HL-60 (cell line): ENCODE measurements at regions not wholly inside any gene's neighbourhood (a gene's known extent, or its start where the extent isn't known, plus 50 kb on each side); places are given as distances from the start of the nearest gene placed in this dataset.

Experiments
- DNase-seq, 2 experiments: peaks; one replicate each; pipeline ENCODE4 v3.0.0-alpha.2; 2010 to 2020; ENCODE audit warnings: low read depth in 1 of 2, low spot score in 1 of 2
- H3K27ac ChIP-seq: fragments of 250-450 bp; sonication (Bioruptor Pico); replicated peaks from 2 replicates; pipeline ENCODE4 v1.5.1; 2020; ENCODE audit warnings: mild to moderate bottlenecking, moderate library complexity
- H3K27me3 ChIP-seq: fragments of 250-450 bp; sonication (Bioruptor Pico); 2 replicates; pipeline ENCODE4 v1.5.1; 2021; ENCODE audit warnings: mild to moderate bottlenecking, moderate library complexity; ENCODE audit not compliant: insufficient read depth, poor library complexity, severe bottlenecking
- H3K4me3 ChIP-seq: replicated peaks from 2 replicates; pipeline ENCODE4 v1.5.1; 2011; ENCODE audit warnings: mild to moderate bottlenecking, control low read depth, low read length; ENCODE audit not compliant: insufficient read depth
- GABPA ChIP-seq: IDR thresholded peaks from 2 replicates; pipeline ENCODE4 v1.6.1; 2012; ENCODE audit warnings: low read depth
- POLR2AphosphoS5 ChIP-seq: IDR thresholded peaks from 2 replicates; pipeline ENCODE4 v1.6.1; 2012; ENCODE audit warnings: low read depth
- SPI1 ChIP-seq: IDR thresholded peaks from 2 replicates; pipeline ENCODE4 v1.6.1; 2012; ENCODE audit warnings: low read depth, mild to moderate bottlenecking, borderline replicate concordance
- TF ChIP-seq, protein P1 (sequence below): IDR thresholded peaks from one replicate; pipeline ENCODE4 v1.5.1; 2011; ENCODE audit warnings: low read length, control low read depth, inconsistent platforms; ENCODE audit not compliant: insufficient read depth
- TF ChIP-seq, protein P2 (sequence below): IDR thresholded peaks from 2 replicates; pipeline ENCODE4 v1.6.1; 2012; ENCODE audit warnings: low read depth; ENCODE audit not compliant: insufficient replicate concordance

- TF ChIP-seq, protein P1, sequence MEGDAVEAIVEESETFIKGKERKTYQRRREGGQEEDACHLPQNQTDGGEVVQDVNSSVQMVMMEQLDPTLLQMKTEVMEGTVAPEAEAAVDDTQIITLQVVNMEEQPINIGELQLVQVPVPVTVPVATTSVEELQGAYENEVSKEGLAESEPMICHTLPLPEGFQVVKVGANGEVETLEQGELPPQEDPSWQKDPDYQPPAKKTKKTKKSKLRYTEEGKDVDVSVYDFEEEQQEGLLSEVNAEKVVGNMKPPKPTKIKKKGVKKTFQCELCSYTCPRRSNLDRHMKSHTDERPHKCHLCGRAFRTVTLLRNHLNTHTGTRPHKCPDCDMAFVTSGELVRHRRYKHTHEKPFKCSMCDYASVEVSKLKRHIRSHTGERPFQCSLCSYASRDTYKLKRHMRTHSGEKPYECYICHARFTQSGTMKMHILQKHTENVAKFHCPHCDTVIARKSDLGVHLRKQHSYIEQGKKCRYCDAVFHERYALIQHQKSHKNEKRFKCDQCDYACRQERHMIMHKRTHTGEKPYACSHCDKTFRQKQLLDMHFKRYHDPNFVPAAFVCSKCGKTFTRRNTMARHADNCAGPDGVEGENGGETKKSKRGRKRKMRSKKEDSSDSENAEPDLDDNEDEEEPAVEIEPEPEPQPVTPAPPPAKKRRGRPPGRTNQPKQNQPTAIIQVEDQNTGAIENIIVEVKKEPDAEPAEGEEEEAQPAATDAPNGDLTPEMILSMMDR: no peak
- TF ChIP-seq POLR2AphosphoS5 (no peak), SPI1 (no peak), GABPA (no peak)
- TF ChIP-seq, protein P2, sequence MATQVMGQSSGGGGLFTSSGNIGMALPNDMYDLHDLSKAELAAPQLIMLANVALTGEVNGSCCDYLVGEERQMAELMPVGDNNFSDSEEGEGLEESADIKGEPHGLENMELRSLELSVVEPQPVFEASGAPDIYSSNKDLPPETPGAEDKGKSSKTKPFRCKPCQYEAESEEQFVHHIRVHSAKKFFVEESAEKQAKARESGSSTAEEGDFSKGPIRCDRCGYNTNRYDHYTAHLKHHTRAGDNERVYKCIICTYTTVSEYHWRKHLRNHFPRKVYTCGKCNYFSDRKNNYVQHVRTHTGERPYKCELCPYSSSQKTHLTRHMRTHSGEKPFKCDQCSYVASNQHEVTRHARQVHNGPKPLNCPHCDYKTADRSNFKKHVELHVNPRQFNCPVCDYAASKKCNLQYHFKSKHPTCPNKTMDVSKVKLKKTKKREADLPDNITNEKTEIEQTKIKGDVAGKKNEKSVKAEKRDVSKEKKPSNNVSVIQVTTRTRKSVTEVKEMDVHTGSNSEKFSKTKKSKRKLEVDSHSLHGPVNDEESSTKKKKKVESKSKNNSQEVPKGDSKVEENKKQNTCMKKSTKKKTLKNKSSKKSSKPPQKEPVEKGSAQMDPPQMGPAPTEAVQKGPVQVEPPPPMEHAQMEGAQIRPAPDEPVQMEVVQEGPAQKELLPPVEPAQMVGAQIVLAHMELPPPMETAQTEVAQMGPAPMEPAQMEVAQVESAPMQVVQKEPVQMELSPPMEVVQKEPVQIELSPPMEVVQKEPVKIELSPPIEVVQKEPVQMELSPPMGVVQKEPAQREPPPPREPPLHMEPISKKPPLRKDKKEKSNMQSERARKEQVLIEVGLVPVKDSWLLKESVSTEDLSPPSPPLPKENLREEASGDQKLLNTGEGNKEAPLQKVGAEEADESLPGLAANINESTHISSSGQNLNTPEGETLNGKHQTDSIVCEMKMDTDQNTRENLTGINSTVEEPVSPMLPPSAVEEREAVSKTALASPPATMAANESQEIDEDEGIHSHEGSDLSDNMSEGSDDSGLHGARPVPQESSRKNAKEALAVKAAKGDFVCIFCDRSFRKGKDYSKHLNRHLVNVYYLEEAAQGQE: no peak
- no peak overlapping the region for H3K4me3 ChIP-seq
- no peak overlapping the region for H3K27ac ChIP-seq
- no peaks in the 10 kb centered on the region for H3K27me3 ChIP-seq
- no peak for DNase-seq
Measured at GRCh38 chr11:96779030-96779429, 389.2 kb downstream of the JRKL start.

DNA sequence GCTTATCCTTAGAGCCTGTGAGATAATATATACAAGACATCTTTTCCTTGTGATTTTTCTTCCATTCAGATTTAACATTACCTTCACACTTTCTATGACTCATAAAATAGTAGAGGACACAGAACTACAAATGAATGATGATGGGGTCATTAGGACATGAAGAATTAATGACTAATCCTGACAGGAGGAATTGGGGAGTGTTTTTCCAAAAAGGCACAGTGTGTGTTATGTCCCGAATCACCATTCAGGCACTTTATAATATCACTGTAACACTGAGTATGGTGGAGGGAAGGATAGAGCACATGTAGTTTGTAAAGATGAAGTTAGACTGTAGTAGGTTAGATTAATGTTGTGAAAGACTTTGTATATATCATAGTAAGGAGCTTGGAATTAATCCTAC is 391.3 kb downstream of the JRKL start:
- Histone ChIP-seq H3K27ac (no peak overlapping the region), H3K27me3 (no peaks in the 10 kb centered on the region), H3K4me3 (no peak overlapping the region)
- TF ChIP-seq, protein P1: no peak
- TF ChIP-seq, protein P2: no peak
- TF ChIP-seq GABPA (no peak), SPI1 (no peak), POLR2AphosphoS5 (no peak)
- DNase-seq: no peak

GRCh38 chr11:96782632-96783031 is 392.8 kb downstream of the JRKL start:
- H3K4me3 ChIP-seq: no peak overlapping the region

More at GRCh38 chr11:96782632-96783031, 392.8 kb downstream of the JRKL start:
- H3K27me3 ChIP-seq: no peaks in the 10 kb centered on the region
- TF ChIP-seq GABPA (no peak), POLR2AphosphoS5 (no peak), SPI1 (no peak)
- TF ChIP-seq, protein P1: no peak
- TF ChIP-seq, protein P2: no peak
- no peak for DNase-seq
- H3K27ac ChIP-seq: no peak overlapping the region
